A673 (cell line): ENCODE measurements at regions not wholly inside any gene's neighbourhood (a gene's known extent, or its start where the extent isn't known, plus 50 kb on each side); places are given as distances from the start of the nearest gene placed in this dataset.

Experiments
- CTCF ChIP-seq: fragments of 300-800, 200-600 bp; sonication (generic); conservative IDR thresholded peaks from 2 replicates; pipeline ENCODE4 v1.5.1; 2017; ENCODE audit warnings: low read depth, mild to moderate bottlenecking, antibody characterized with exemption, low read length, moderate library complexity, mixed read lengths
- EZH2 ChIP-seq: fragments of 200-600 bp; sonication (generic); IDR thresholded peaks from 2 replicates; pipeline ENCODE4 v1.6.1; 2017; ENCODE audit warnings: borderline replicate concordance, low read depth, mild to moderate bottlenecking, mixed read lengths, antibody characterized with exemption, low read length; ENCODE audit not compliant: poor library complexity, severe bottlenecking

GRCh38 chr12:89161557-89161956 is 190.7 kb downstream of the DUSP6 start:
- no peak for TF ChIP-seq EZH2
- TF ChIP-seq CTCF: no peak
